ENCODE measurements at regions not wholly inside any gene's neighbourhood (a gene's known extent, or its start where the extent isn't known, plus 50 kb on each side); places are given as distances from the start of the nearest gene placed in this dataset.

DNA sequence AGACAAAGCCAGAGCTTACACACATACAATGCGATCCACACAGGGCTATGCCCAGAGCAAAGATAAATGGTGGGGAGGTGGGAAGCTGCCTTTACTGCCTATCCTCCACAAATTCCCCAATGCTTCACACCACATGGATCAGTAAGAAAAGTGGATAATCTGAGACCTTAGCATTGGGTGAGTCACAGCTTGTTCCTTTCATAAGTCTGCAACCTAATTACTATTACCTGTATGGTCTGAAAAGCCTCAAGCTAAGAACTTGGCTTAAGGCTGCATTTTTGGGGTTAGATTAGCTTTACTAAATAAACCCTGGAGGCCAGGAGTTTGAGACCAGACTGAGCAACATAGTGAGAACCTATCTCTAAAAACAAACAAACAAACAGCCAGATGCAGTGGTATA lies 66.0 kb upstream of the BTBD3 start:
- no peak for DNase-seq (ENCODE audit: low spot score in 2 of 2)
- no peak overlapping the region for H3K4me3 ChIP-seq (ENCODE audit: low read depth, poor library complexity, severe bottlenecking)
- intact Hi-C loops (cut with DNase I; ENCODE audit: low total_unique reads), result no loop called here
- WGBS, 2 donors, result 94 to 95% methylated on average over 1 of the region's 1 CpG
- TF ChIP-seq, protein P1, sequence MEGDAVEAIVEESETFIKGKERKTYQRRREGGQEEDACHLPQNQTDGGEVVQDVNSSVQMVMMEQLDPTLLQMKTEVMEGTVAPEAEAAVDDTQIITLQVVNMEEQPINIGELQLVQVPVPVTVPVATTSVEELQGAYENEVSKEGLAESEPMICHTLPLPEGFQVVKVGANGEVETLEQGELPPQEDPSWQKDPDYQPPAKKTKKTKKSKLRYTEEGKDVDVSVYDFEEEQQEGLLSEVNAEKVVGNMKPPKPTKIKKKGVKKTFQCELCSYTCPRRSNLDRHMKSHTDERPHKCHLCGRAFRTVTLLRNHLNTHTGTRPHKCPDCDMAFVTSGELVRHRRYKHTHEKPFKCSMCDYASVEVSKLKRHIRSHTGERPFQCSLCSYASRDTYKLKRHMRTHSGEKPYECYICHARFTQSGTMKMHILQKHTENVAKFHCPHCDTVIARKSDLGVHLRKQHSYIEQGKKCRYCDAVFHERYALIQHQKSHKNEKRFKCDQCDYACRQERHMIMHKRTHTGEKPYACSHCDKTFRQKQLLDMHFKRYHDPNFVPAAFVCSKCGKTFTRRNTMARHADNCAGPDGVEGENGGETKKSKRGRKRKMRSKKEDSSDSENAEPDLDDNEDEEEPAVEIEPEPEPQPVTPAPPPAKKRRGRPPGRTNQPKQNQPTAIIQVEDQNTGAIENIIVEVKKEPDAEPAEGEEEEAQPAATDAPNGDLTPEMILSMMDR (IDR thresholded peaks at IDR 0.05), result no peak
- no peak for TF ChIP-seq POLR2A (IDR thresholded peaks at IDR 0.05)

DNA sequence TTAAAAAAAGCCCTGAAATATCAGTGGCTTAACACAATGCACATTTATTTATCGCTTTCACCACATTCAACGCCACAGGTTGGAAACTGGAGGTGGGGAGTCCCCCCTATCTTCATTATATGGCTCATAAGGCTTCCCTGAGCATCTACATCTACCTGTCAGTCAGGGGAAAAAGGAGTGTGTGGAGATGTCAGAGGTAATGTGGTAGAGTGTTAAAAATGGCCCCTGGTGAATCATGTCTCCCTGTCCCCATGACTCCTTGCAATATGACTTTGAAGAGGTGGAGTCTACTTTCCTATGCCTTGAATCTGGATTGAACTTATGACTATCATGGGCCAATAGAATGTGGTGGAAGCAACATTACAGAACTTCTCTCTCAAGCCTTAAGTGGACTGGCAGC lies 65.5 kb upstream of the BTBD3 start:
- TF ChIP-seq, protein P1 (IDR thresholded peaks at IDR 0.05), result no peak
- TF ChIP-seq POLR2A (IDR thresholded peaks at IDR 0.05), result no peak
- 92 to 98% methylated on average over 2 of the region's 2 CpGs for WGBS, 2 donors

DNA sequence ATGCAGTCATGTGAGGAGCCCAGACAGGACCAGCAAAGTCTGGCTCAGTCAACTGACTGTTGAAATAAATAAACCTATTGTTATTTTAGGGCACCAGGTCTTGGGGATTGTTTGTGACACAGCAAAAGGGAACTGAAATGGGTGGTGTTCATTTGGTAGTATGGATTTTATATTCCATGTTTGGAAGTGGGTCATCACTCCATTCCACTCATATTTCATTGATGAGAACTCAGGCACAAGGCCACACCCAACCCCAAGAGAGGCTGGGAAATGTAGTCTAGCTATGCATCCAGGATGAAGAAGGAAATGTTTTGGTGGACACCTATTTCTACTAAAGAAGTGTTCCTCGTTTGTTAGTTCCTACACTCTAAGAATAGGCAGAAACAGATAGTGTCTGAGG lies 64.9 kb upstream of the BTBD3 start:
- H3K4me3 ChIP-seq (ENCODE audit: low read depth, poor library complexity, severe bottlenecking), result no peak overlapping the region
- intact Hi-C loops (cut with DNase I; ENCODE audit: low total_unique reads), result no loop called here
- 65 to 79% methylated on average over 1 of the region's 1 CpG for WGBS, 2 donors
- DNase-seq (ENCODE audit: low spot score in 2 of 2), result no peak
- no peak for TF ChIP-seq POLR2A (IDR thresholded peaks at IDR 0.05)
- TF ChIP-seq, protein P1 (IDR thresholded peaks at IDR 0.05), result no peak

More for the DNA sequence above, 65.5 kb upstream of the BTBD3 start:
- intact Hi-C loops (cut with DNase I; ENCODE audit: low total_unique reads), result no loop called here
- no peak for DNase-seq (ENCODE audit: low spot score in 2 of 2)
- no peak overlapping the region for H3K4me3 ChIP-seq (ENCODE audit: low read depth, poor library complexity, severe bottlenecking)

DNA sequence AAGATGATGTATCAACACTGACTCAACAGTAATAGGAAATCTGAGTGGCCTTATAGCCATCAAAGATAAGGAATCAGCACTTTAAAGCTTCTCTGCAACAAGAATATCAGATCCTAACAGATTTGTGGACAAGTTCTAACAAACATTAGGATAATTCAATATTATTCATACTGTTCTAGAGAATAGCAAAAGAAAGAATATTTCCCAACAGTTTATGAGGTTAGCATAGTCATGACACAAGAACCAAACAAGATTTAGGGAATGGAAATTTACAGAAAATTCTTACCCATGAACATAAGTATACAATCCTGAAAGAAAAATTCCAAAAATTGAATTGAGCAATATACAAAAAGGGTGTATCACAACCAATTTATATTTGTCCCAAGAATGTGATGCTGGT lies 64.3 kb upstream of the BTBD3 start:
- TF ChIP-seq POLR2A (IDR thresholded peaks at IDR 0.05), result no peak
- TF ChIP-seq, protein P1 (IDR thresholded peaks at IDR 0.05), result no peak
- no peak for DNase-seq (ENCODE audit: low spot score in 2 of 2)
- intact Hi-C loops (cut with DNase I; ENCODE audit: low total_unique reads), result no loop called here
- H3K4me3 ChIP-seq (ENCODE audit: low read depth, poor library complexity, severe bottlenecking), result no peak overlapping the region

GRCh38 chr20:11861479-11861878 lies 56.2 kb upstream of the BTBD3 start:
- no peak for DNase-seq (ENCODE audit: low spot score in 2 of 2)
- WGBS, 2 donors, result 53 to 56% methylated on average over 3 of the region's 3 CpGs
- H3K4me3 ChIP-seq (ENCODE audit: low read depth, poor library complexity, severe bottlenecking), result no peak overlapping the region
- intact Hi-C loops (cut with DNase I; ENCODE audit: low total_unique reads), result no loop called here
- TF ChIP-seq POLR2A (IDR thresholded peaks at IDR 0.05), result no peak
- TF ChIP-seq, protein P1 (IDR thresholded peaks at IDR 0.05), result no peak

DNA sequence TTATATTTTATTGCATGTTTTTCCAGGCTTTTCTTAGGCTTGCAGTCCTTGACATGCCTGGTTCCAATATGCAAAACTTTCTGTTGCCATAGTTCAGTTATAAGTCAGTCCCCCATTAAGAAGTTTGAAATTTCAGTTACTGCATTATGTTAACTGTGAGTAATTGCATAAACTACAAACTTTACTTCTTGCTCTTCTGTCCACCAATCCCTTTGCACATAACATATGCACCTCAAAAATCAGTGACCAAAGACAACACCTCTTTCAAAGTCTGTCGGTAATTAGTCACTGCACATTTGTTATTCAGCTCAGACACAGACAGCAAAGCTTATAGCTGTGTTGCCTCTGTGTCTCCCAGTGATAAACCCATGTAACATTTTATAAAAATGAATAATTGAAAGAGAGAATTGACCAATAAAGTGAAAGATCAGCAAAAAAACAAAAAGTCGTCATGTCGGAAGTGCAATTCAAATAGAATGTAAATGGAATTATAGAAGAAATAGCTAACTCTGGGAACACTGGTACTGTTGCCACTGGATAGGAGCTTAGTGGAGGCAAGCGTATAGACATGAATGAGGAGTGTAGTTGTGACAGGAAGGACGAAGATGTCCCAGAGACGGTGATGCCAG lies 50.3 kb upstream of the BTBD3 start:
- no peak for TF ChIP-seq POLR2A (IDR thresholded peaks at IDR 0.05)
- TF ChIP-seq, protein P1 (IDR thresholded peaks at IDR 0.05), result no peak
- 87 to 91% methylated on average over 6 of the region's 6 CpGs for WGBS, 2 donors
- no peak for DNase-seq (ENCODE audit: low spot score in 2 of 2)
- no peak overlapping the region for H3K4me3 ChIP-seq (ENCODE audit: low read depth, poor library complexity, severe bottlenecking)
- intact Hi-C loops (cut with DNase I; ENCODE audit: low total_unique reads), result no loop called here

Data from lower leg skin (tissue), 4 donors.